WTC11 (cell line): ENCODE measurements at regions not wholly inside any gene's neighbourhood (a gene's known extent, or its start where the extent isn't known, plus 50 kb on each side); places are given as distances from the start of the nearest gene placed in this dataset.

Experiments
- ATAC-seq: fragments of 200-7000 bp; cut with Tn5 transposase; 2 replicates; pipeline ENCODE4 v1.10.0; 2021; ENCODE audit warnings: mild to moderate bottlenecking, moderate library complexity
- CTCF ChIA-PET: fragments of 300-600 bp; sonication (Branson Sonifier 250); formaldehyde crosslinking; loops from one replicate; lab custom pipeline; 2021; ENCODE audit warnings: antibody characterized with exemption; lab: Charles Lee
- POLR2A ChIA-PET: fragments of 350-600 bp; sonication (Branson Sonifier 250); formaldehyde crosslinking; loops from one replicate; lab custom pipeline; 2021; ENCODE audit warnings: antibody characterized with exemption; lab: Charles Lee
- DNase-seq: peaks from one replicate; pipeline ENCODE4 v3.0.0; 2021; ENCODE audit warnings: low spot score
- H3K27ac Mint-ChIP-seq: 2 replicates; pipeline ENCODE4 v1.8.0; 2021; ENCODE audit warnings: mixed read lengths
- H3K27me3 Mint-ChIP-seq: 2 replicates; pipeline ENCODE4 v1.8.0; 2021; ENCODE audit warnings: low read depth, mild to moderate bottlenecking, moderate library complexity, mixed read lengths
- H3K36me3 Mint-ChIP-seq: 2 replicates; pipeline ENCODE4 v1.8.0; 2021; ENCODE audit warnings: mixed read lengths
- H3K4me1 Mint-ChIP-seq: 2 replicates; pipeline ENCODE4 v1.8.0; 2022; ENCODE audit warnings: mixed read lengths
- H3K4me3 Mint-ChIP-seq: 2 replicates; pipeline ENCODE4 v1.8.0; 2021; ENCODE audit warnings: mild to moderate bottlenecking, moderate library complexity, mixed read lengths
- H3K9me3 Mint-ChIP-seq: 2 replicates; pipeline ENCODE4 v1.8.0; 2021; ENCODE audit warnings: mixed read lengths
- AFF4 ChIP-seq: sonication (generic); formaldehyde crosslinking; IDR thresholded peaks from 2 replicates; pipeline ENCODE4 v1.8.1; 2023; ENCODE audit warnings: mild to moderate bottlenecking, missing genetic modification reagents, borderline replicate concordance
- ATF1 ChIP-seq: sonication (generic); formaldehyde crosslinking; IDR thresholded peaks from 2 replicates; pipeline ENCODE4 v1.8.1; 2023; ENCODE audit warnings: mild to moderate bottlenecking, moderate library complexity, missing genetic modification reagents
- CREM ChIP-seq: sonication (generic); formaldehyde crosslinking; IDR thresholded peaks from 2 replicates; pipeline ENCODE4 v1.8.1; 2022; ENCODE audit warnings: mild to moderate bottlenecking, missing genetic modification reagents, moderate library complexity
- E2F5 ChIP-seq: sonication (generic); formaldehyde crosslinking; IDR thresholded peaks from 2 replicates; pipeline ENCODE4 v1.8.1; 2022; ENCODE audit warnings: mild to moderate bottlenecking, moderate library complexity, missing genetic modification reagents
- ESRRA ChIP-seq: sonication (generic); formaldehyde crosslinking; IDR thresholded peaks from 2 replicates; pipeline ENCODE4 v1.8.1; 2022; ENCODE audit warnings: mild to moderate bottlenecking, missing genetic modification reagents, borderline replicate concordance
- FOXK1 ChIP-seq: sonication (generic); formaldehyde crosslinking; IDR thresholded peaks from 2 replicates; pipeline ENCODE4 v1.8.0; 2022; ENCODE audit warnings: mild to moderate bottlenecking, moderate library complexity, missing genetic modification reagents
- GABPB1 ChIP-seq: sonication (generic); formaldehyde crosslinking; IDR thresholded peaks from 2 replicates; pipeline ENCODE4 v1.8.1; 2023; ENCODE audit warnings: mild to moderate bottlenecking, missing genetic modification reagents
- HMGA2 ChIP-seq: fragments of 250-450 bp; sonication (Bioruptor Pico); IDR thresholded peaks from 2 replicates; pipeline ENCODE4 v1.4.0; 2021; ENCODE audit warnings: mild to moderate bottlenecking, moderate library complexity
- MXD4 ChIP-seq: fragments of 250-450 bp; sonication (Bioruptor Pico); IDR thresholded peaks from 2 replicates; pipeline ENCODE4 v1.8.0; 2021; ENCODE audit warnings: mild to moderate bottlenecking, moderate library complexity, borderline replicate concordance
- OVOL2 ChIP-seq: fragments of 250-450 bp; sonication (Bioruptor Pico); IDR thresholded peaks from 2 replicates; pipeline ENCODE4 v1.9.0; 2021; ENCODE audit warnings: mild to moderate bottlenecking, borderline replicate concordance
- PREB ChIP-seq: sonication (generic); formaldehyde crosslinking; IDR thresholded peaks from 2 replicates; pipeline ENCODE4 v1.8.1; 2022; ENCODE audit warnings: mild to moderate bottlenecking, missing genetic modification reagents, moderate library complexity, borderline replicate concordance
- RELA ChIP-seq: sonication (generic); formaldehyde crosslinking; IDR thresholded peaks from 2 replicates; pipeline ENCODE4 v1.8.1; 2022; ENCODE audit warnings: missing genetic modification reagents, mild to moderate bottlenecking, borderline replicate concordance
- RORB ChIP-seq: fragments of 250-450 bp; sonication (Bioruptor Pico); IDR thresholded peaks from 2 replicates; pipeline ENCODE4 v1.9.0; 2021; ENCODE audit warnings: mild to moderate bottlenecking
- SMAD3 ChIP-seq: sonication (generic); formaldehyde crosslinking; IDR thresholded peaks from 2 replicates; pipeline ENCODE4 v1.8.0; 2022; ENCODE audit warnings: missing genetic modification reagents, mild to moderate bottlenecking, borderline replicate concordance
- TCF7 ChIP-seq: sonication (generic); formaldehyde crosslinking; IDR thresholded peaks from 2 replicates; pipeline ENCODE4 v1.8.0; 2022; ENCODE audit warnings: mild to moderate bottlenecking, low read depth, missing genetic modification reagents, moderate library complexity
- USF1 ChIP-seq: sonication (generic); formaldehyde crosslinking; IDR thresholded peaks from 2 replicates; pipeline ENCODE4 v1.8.0; 2022; ENCODE audit warnings: mild to moderate bottlenecking, missing genetic modification reagents
- ZBTB43 ChIP-seq: sonication (generic); formaldehyde crosslinking; IDR thresholded peaks from 2 replicates; pipeline ENCODE4 v1.8.1; 2023; ENCODE audit warnings: mild to moderate bottlenecking, missing genetic modification reagents
- ZMAT4 ChIP-seq: fragments of 250-450 bp; sonication (Bioruptor Pico); IDR thresholded peaks from 2 replicates; pipeline ENCODE4 v1.9.0; 2021; ENCODE audit warnings: mild to moderate bottlenecking
- ZNF138 ChIP-seq: sonication (generic); formaldehyde crosslinking; conservative IDR thresholded peaks from 2 replicates; pipeline ENCODE4 v1.8.1; 2022; ENCODE audit warnings: mild to moderate bottlenecking, moderate library complexity, missing genetic modification reagents
- ZNF416 ChIP-seq: fragments of 250-450 bp; sonication (Bioruptor Pico); IDR thresholded peaks from 2 replicates; pipeline ENCODE4 v1.9.0; 2021; ENCODE audit warnings: mild to moderate bottlenecking, inconsistent platforms
- ZNF532 ChIP-seq: fragments of 250-450 bp; sonication (Bioruptor Pico); IDR thresholded peaks from 2 replicates; pipeline ENCODE4 v1.9.0; 2021; ENCODE audit warnings: mild to moderate bottlenecking, borderline replicate concordance
- ZNF671 ChIP-seq: fragments of 250-450 bp; sonication (Bioruptor Pico); IDR thresholded peaks from 2 replicates; pipeline ENCODE4 v1.8.0; 2021; ENCODE audit warnings: mild to moderate bottlenecking

GRCh38 chr1:208885650-208886049 lies 641.5 kb upstream of the PLXNA2 start (continued):
- TF ChIP-seq OVOL2 = no peak
- TF ChIP-seq RELA (CRISPR knock-in tag) = no peak
- TF ChIP-seq E2F5 (CRISPR knock-in tag) = no peak
- no peak for TF ChIP-seq HMGA2 (CRISPR knock-in tag)
- no peak for TF ChIP-seq PREB
- no peak for TF ChIP-seq RORB (CRISPR knock-in tag)
- no peak for TF ChIP-seq ZNF416
- TF ChIP-seq GABPB1 = no peak
- TF ChIP-seq ESRRA = no peak

GRCh38 chr1:208888376-208888775 lies 644.2 kb upstream of the PLXNA2 start:
- no peak for ATAC-seq
- no peaks in the 10 kb centered on the region for H3K36me3 Mint-ChIP-seq
- CTCF ChIA-PET = no interaction called here
- H3K27me3 Mint-ChIP-seq = no peaks in the 10 kb centered on the region
- no peaks in the 10 kb centered on the region for H3K9me3 Mint-ChIP-seq
- no peak overlapping the region for H3K27ac Mint-ChIP-seq
- no peak for DNase-seq
- H3K4me1 Mint-ChIP-seq = peaks cover 10% of the 10 kb centered on the region
- no peak overlapping the region for H3K4me3 Mint-ChIP-seq
- POLR2A ChIA-PET = no interaction called here
- no peak for TF ChIP-seq RELA (CRISPR knock-in tag)
- no peak for TF ChIP-seq TCF7 (CRISPR knock-in tag)
- TF ChIP-seq ZBTB43 (CRISPR knock-in tag) = no peak
- no peak for TF ChIP-seq AFF4 (CRISPR knock-in tag)
- TF ChIP-seq ATF1 (CRISPR knock-in tag) = no peak
- TF ChIP-seq ZMAT4 (CRISPR knock-in tag) = no peak
- TF ChIP-seq MXD4 (CRISPR knock-in tag) = no peak
- TF ChIP-seq USF1 (CRISPR knock-in tag) = no peak
- no peak for TF ChIP-seq ZNF671
- TF ChIP-seq FOXK1 = no peak
- no peak for TF ChIP-seq CREM (CRISPR knock-in tag)
- no peak for TF ChIP-seq ZNF138 (CRISPR knock-in tag)
- no peak for TF ChIP-seq SMAD3 (CRISPR knock-in tag)
- no peak for TF ChIP-seq E2F5 (CRISPR knock-in tag)
- TF ChIP-seq RORB (CRISPR knock-in tag) = no peak
- no peak for TF ChIP-seq ZNF532
